Coronary artery (tissue), 2 donors: ENCODE measurements at regions not wholly inside any gene's neighbourhood (a gene's known extent, or its start where the extent isn't known, plus 50 kb on each side); places are given as distances from the start of the nearest gene placed in this dataset.

Source experiments
- DNase-seq: peaks from one replicate; pipeline ENCODE4 v3.0.0-alpha.2; 2017; ENCODE audit warnings: low spot score
- H3K27ac ChIP-seq, 2 donors: fragments of 200-600 bp; sonication (generic); one replicate each; pipeline ENCODE4 v1.5.1; 2016 to 2019
- H3K4me3 ChIP-seq: fragments of 200-600 bp; sonication (generic); 2 replicates; pipeline ENCODE4 v1.5.1; 2016; ENCODE audit warnings: mild to moderate bottlenecking, moderate library complexity
- CTCF ChIP-seq: fragments of 200-600 bp; sonication (generic); IDR thresholded peaks from one replicate; pipeline ENCODE4 v1.5.1; 2019; ENCODE audit warnings: antibody characterized with exemption

- no peak for DNase-seq
- Histone ChIP-seq H3K27ac (no peak overlapping the region), H3K4me3 (no peak overlapping the region)
- TF ChIP-seq CTCF, result no peak
These were observed 133.9 kb upstream of the MTAP start for GRCh38 chr9:21668516-21668915.

GRCh38 chr9:21669701-21670100 lies 132.7 kb upstream of the MTAP start:
- TF ChIP-seq CTCF, result no peak
- DNase-seq, result no peak
- Histone ChIP-seq H3K27ac (no peak overlapping the region), H3K4me3 (no peak overlapping the region)

- no peak for TF ChIP-seq CTCF
- H3K27ac ChIP-seq, result no peak overlapping the region
- DNase-seq, result no peak
- no peak overlapping the region for H3K4me3 ChIP-seq
These were observed 132.1 kb upstream of the MTAP start for GRCh38 chr9:21670374-21670773.

- TF ChIP-seq CTCF, result no peak
These were observed 130.3 kb upstream of the MTAP start for GRCh38 chr9:21672140-21672539.

GRCh38 chr9:21672761-21673160 lies 129.7 kb upstream of the MTAP start:
- Histone ChIP-seq H3K4me3 (no peak overlapping the region), H3K27ac (no peak overlapping the region)
- no peak for DNase-seq
- no peak for TF ChIP-seq CTCF

More at GRCh38 chr9:21672140-21672539, 130.3 kb upstream of the MTAP start:
- no peak for DNase-seq
- Histone ChIP-seq H3K4me3 (no peak overlapping the region), H3K27ac (no peak overlapping the region)

GRCh38 chr9:21674894-21675293 lies 127.5 kb upstream of the MTAP start:
- no peak for DNase-seq
- no peak overlapping the region for H3K4me3 ChIP-seq
- H3K27ac ChIP-seq, result no peak overlapping the region
- no peak for TF ChIP-seq CTCF

GRCh38 chr9:21677387-21677786 lies 125.0 kb upstream of the MTAP start:
- TF ChIP-seq CTCF, result no peak
- Histone ChIP-seq H3K27ac (no peak overlapping the region), H3K4me3 (no peak overlapping the region)
- DNase-seq, result no peak
